Glomerular visceral epithelial cell (primary cell): ENCODE measurements at regions not wholly inside any gene's neighbourhood (a gene's known extent, or its start where the extent isn't known, plus 50 kb on each side); places are given as distances from the start of the nearest gene placed in this dataset.
"Not testable (repeated sequence)": the region's sequence is repeated elsewhere in the genome, so short reads cannot be mapped to it uniquely, and the experiment has no call there.

ENCODE experiments used
- DNase-seq: peaks from one replicate; pipeline ENCODE4 v3.0.0-alpha.2; 2016; ENCODE audit errors: extremely low spot score

DNA sequence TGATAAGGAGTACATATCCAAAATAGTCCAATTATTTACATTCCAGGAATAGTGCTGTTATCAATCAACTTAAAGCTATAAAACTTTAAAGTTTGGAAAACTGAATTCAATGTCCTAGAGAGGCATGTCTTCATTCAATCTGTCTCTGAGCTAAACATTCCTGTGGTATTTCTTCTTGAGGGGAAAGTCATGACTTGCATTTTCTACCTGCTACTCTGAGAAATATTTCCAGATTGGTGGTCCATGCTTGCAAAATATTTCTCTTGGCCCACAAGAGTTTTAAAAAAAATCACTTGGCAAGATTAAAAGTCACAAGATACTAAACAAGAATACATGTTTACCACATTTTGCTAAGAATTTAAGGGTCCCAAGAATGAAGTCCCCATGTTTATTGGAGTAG lies 63.6 kb upstream of the HGF start:
- DNase-seq, result peak; percentile 7

DNA sequence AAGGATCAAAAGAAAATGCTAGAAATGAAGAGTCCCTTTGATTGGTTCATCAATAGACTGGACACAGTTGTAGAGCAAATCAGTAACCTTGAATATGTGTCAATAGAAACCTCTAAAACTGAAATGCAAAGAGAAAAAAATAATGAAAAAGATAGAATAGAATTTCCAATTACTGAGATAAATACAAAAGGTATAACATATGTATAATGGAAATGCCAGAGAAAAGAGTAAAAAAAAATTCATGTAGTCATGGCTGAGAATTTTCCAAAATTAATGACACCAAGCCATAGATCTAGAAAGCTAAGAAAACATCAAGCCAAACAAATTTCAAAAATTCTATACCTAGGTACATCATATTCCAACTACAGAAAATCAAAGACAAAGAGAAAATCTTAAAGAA lies 62.0 kb upstream of the HGF start:
- DNase-seq, result no peak

DNA sequence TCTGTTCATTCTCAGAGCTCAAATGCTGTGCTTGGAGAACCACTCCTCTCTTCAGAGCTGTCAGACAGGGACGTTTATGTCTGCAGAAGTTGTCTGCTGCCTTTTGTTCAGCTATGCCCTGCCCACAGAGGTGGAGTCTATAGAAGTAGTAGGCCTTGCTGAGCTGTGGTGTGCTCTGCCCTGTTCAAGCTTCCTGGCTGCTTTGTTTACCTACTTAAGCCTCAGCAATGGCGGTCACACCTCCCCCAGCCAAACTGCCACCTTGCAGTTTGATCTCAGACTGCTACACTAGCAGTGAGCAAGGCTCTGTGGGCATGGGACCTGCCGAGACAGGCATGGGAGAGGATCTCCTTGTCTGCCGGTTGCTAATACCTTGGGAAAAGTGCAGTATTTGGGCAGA lies 59.7 kb upstream of the HGF start:
- not testable (repeated sequence) for DNase-seq

DNA sequence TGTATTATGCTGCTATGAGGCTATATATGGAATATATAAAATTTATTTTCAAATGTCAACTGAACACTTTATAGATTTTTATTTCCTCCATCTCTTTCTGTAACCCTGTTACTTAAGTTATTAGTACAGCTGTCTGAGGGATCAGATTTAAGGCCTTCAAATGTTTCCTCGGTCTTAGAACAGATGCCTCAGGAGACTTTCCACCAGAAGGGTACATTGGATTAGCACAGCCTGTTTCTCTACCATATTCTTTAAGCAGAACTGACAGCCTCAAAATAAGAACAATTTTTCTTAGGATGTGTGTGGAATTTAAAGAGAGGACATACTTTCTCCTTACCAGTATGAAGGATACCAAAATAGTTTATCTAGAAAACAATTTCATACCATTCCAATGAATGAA lies 53.0 kb upstream of the HGF start:
- DNase-seq, result no peak

DNA sequence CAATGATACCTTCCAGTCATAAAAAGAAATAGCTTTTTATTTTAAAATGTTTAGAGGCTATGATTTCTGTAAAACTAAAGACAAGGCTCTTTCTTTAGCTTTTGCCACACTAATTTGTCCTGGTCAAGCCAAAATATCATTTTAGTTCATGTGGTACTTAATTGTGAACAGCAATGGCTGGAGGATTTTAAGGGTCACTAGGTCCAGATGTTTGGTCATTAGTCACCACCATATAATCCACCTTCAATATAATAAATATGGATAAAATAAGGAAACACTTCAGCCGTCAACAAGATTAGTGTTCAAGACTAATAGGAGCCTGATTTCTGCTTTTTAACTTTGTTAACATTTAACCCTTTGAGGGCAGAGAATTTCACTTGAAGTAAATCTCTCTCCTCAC lies 50.0 kb upstream of the HGF start:
- DNase-seq, result no peak
